Limb (tissue), 2 donors: ENCODE measurements at regions not wholly inside any gene's neighbourhood (a gene's known extent, or its start where the extent isn't known, plus 50 kb on each side); places are given as distances from the start of the nearest gene placed in this dataset.

Experiments
- DNase-seq, 2 donors: peaks; one replicate each; pipeline ENCODE4 v3.0.0-alpha.2; 2016; ENCODE audit errors: extremely low spot score in 2 of 2

- DNase-seq, result no peak
These were observed 193.3 kb downstream of the HERPUD2 start for GRCh38 chr7:35501681-35502080.

GRCh38 chr7:35499226-35499625 is 195.7 kb downstream of the HERPUD2 start:
- DNase-seq, result no peak

GRCh38 chr7:35498416-35498815 is 196.5 kb downstream of the HERPUD2 start:
- no peak for DNase-seq

- no peak for DNase-seq
These were observed 199.1 kb downstream of the HERPUD2 start for GRCh38 chr7:35495844-35496243.

GRCh38 chr7:35495377-35495776 is 199.6 kb downstream of the HERPUD2 start:
- DNase-seq, result no peak

GRCh38 chr7:35494407-35494806 is 200.5 kb downstream of the HERPUD2 start:
- DNase-seq, result no peak

- DNase-seq, result no peak
These were observed 202.3 kb downstream of the HERPUD2 start for GRCh38 chr7:35492451-35493175.

GRCh38 chr7:35491233-35491632 is 203.7 kb downstream of the HERPUD2 start:
- DNase-seq, result no peak

- DNase-seq, result no peak
These were observed 207.1 kb downstream of the HERPUD2 start for GRCh38 chr7:35487841-35488240.

- DNase-seq, result no peak
These were observed 207.5 kb downstream of the HERPUD2 start for GRCh38 chr7:35487402-35487801.

- DNase-seq, result no peak
These were observed 209.5 kb downstream of the HERPUD2 start for GRCh38 chr7:35485436-35485835.

GRCh38 chr7:35483568-35483967 is 211.4 kb downstream of the HERPUD2 start:
- DNase-seq, result no peak

GRCh38 chr7:35482231-35482630 is 212.7 kb downstream of the HERPUD2 start:
- no peak for DNase-seq

- DNase-seq, result no peak
These were observed 214.1 kb downstream of the HERPUD2 start for GRCh38 chr7:35480806-35481205.

- no peak for DNase-seq
These were observed 217.3 kb downstream of the HERPUD2 start for GRCh38 chr7:35477609-35478008.

- no peak for DNase-seq
These were observed 220.2 kb upstream of the TBX20 start for GRCh38 chr7:35474100-35474499.

GRCh38 chr7:35468606-35469005 is 214.7 kb upstream of the TBX20 start:
- DNase-seq, result no peak

- DNase-seq, result no peak
These were observed 213.6 kb upstream of the TBX20 start for GRCh38 chr7:35467456-35467978.

GRCh38 chr7:35465791-35466336 is 212.0 kb upstream of the TBX20 start:
- DNase-seq, result no peak

GRCh38 chr7:35463751-35464150 is 209.9 kb upstream of the TBX20 start:
- DNase-seq, result no peak

GRCh38 chr7:35463176-35463700 is 209.3 kb upstream of the TBX20 start:
- DNase-seq, result no peak

- peak; percentile 4 to 44 for DNase-seq
These were observed 200.9 kb upstream of the TBX20 start for GRCh38 chr7:35454575-35455385.
